Suprapubic skin (tissue), 4 donors: ENCODE measurements at regions not wholly inside any gene's neighbourhood (a gene's known extent, or its start where the extent isn't known, plus 50 kb on each side); places are given as distances from the start of the nearest gene placed in this dataset.

ENCODE experiments used
- EP300 ChIP-seq: sonication (generic); formaldehyde crosslinking; IDR thresholded peaks from one replicate; pipeline ENCODE4 v1.6.1; 2017; ENCODE audit warnings: antibody characterized with exemption
- POLR2A ChIP-seq, 2 donors: fragments of 450-650 bp; IDR thresholded peaks; one replicate each; pipeline ENCODE4 v1.6.1; 2017; ENCODE audit warnings: antibody characterized with exemption in 2 of 2, mild to moderate bottlenecking in 2 of 2, moderate library complexity in 2 of 2
- POLR2AphosphoS5 ChIP-seq, 3 donors: sonication (generic); formaldehyde crosslinking; IDR thresholded peaks; one replicate each; pipeline ENCODE4 v1.6.1; 2017; ENCODE audit warnings: antibody characterized with exemption in 3 of 3
- TF ChIP-seq, protein P1 (sequence below), 2 donors: fragments of 200-600 bp in 1 of 2; fragments of 450-650 bp in 1 of 2; sonication (generic) in 1 of 2; IDR thresholded peaks; one replicate each; pipeline ENCODE4 v1.5.1; 2016 to 2019; ENCODE audit warnings: antibody characterized with exemption in 2 of 2, mild to moderate bottlenecking in 1 of 2, moderate library complexity in 1 of 2

DNA sequence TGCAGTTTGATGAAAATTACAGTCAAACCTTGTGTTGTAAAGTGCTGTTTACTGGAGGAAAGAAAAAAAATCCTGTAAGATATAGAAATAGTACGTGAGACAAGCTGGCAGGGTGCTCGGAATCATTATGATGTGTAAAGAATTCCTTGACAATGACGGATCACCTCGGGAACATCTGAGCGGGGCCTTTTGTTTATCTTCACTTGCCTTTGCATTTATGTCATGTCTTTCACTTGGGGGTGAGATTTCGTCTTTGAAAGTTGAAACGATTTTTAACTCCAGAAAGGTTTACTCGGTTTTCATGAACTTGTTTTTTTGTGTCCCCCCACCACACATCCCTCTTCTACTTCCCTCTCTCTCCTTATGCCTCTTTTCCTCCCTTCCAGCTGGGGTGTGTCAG is 128.3 kb upstream of the VEPH1 start:
- TF ChIP-seq, protein P1, sequence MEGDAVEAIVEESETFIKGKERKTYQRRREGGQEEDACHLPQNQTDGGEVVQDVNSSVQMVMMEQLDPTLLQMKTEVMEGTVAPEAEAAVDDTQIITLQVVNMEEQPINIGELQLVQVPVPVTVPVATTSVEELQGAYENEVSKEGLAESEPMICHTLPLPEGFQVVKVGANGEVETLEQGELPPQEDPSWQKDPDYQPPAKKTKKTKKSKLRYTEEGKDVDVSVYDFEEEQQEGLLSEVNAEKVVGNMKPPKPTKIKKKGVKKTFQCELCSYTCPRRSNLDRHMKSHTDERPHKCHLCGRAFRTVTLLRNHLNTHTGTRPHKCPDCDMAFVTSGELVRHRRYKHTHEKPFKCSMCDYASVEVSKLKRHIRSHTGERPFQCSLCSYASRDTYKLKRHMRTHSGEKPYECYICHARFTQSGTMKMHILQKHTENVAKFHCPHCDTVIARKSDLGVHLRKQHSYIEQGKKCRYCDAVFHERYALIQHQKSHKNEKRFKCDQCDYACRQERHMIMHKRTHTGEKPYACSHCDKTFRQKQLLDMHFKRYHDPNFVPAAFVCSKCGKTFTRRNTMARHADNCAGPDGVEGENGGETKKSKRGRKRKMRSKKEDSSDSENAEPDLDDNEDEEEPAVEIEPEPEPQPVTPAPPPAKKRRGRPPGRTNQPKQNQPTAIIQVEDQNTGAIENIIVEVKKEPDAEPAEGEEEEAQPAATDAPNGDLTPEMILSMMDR (IDR thresholded peaks at IDR 0.05), result no peak
- no peak for TF ChIP-seq EP300
- TF ChIP-seq POLR2AphosphoS5 (IDR thresholded peaks at IDR 0.05), result no peak
- no peak for TF ChIP-seq POLR2A (IDR thresholded peaks at IDR 0.05)
